ENCODE measurements at regions not wholly inside any gene's neighbourhood (a gene's known extent, or its start where the extent isn't known, plus 50 kb on each side); places are given as distances from the start of the nearest gene placed in this dataset.

DNA sequence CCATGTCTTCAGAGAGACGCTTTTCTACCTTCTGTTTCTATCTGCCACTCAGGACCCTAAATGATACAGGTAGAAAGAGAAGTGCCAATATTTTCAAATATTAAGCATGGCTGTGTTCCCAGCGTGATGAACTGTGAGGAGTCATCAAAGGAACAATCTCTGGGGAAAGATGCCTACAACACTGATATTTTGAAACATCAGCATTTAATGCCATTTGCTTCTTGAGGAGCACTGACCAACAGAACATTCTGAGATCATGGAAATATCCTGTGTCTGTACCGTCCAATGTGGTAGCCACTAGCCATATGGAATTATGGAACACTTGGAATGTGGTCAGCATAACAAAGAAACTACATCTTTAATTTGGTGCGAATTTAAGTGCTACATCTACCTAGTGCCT lies 117.9 kb upstream of the COL6A5 start:
- no peaks in the 10 kb centered on the region for H3K9me3 ChIP-seq
- TF ChIP-seq CTCF (IDR thresholded peaks at IDR 0.05) (no peak), POLR2A (IDR thresholded peaks at IDR 0.05) (no peak)
- intact Hi-C loops (cut with DNase I; ENCODE audit: low total_unique reads) = no loop called here
- no peak overlapping the region for H3K4me3 ChIP-seq
- DNase-seq = no peak
- H3K27me3 ChIP-seq = no peaks in the 10 kb centered on the region
- no peaks in the 10 kb centered on the region for H3K36me3 ChIP-seq
- no peaks in the 10 kb centered on the region for H3K4me1 ChIP-seq
- H3K27ac ChIP-seq = no peak overlapping the region

- Histone ChIP-seq H3K36me3 (no peaks in the 10 kb centered on the region), H3K27me3 (no peaks in the 10 kb centered on the region), H3K9me3 (no peaks in the 10 kb centered on the region), H3K4me3 (no peak overlapping the region), H3K27ac (no peak overlapping the region), H3K4me1 (no peaks in the 10 kb centered on the region)
- intact Hi-C loops (cut with DNase I; ENCODE audit: low total_unique reads) = no loop called here
- DNase-seq = no peak
- TF ChIP-seq CTCF (IDR thresholded peaks at IDR 0.05) (no peak), POLR2A (IDR thresholded peaks at IDR 0.05) (no peak)
These were observed 102.5 kb upstream of the COL6A5 start for GRCh38 chr3:130242850-130243569.

DNA sequence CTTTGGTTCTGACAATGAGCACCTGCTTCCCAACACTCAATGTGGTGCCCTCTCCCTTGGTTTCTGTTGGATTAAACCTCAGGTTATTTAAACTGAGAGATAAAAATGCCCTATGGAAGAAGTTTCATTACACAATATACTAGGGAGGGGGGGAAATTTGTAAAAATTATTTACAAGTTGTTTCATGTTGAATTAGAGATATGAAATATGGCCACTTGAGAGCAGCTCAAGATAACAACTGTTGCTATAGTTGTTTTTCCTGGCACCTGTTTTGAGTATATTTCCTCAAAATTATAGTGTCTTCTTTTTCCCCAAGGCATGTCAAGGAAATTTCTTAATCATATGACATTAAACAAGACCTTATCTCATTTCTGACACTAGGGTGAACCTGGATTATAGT lies 101.7 kb upstream of the COL6A5 start:
- Histone ChIP-seq H3K4me1 (no peaks in the 10 kb centered on the region), H3K27me3 (no peaks in the 10 kb centered on the region), H3K9me3 (no peaks in the 10 kb centered on the region), H3K27ac (no peak overlapping the region), H3K36me3 (no peaks in the 10 kb centered on the region), H3K4me3 (no peak overlapping the region)
- DNase-seq = no peak
- TF ChIP-seq POLR2A (IDR thresholded peaks at IDR 0.05) (no peak), CTCF (IDR thresholded peaks at IDR 0.05) (no peak)
- intact Hi-C loops (cut with DNase I; ENCODE audit: low total_unique reads) = no loop called here

DNA sequence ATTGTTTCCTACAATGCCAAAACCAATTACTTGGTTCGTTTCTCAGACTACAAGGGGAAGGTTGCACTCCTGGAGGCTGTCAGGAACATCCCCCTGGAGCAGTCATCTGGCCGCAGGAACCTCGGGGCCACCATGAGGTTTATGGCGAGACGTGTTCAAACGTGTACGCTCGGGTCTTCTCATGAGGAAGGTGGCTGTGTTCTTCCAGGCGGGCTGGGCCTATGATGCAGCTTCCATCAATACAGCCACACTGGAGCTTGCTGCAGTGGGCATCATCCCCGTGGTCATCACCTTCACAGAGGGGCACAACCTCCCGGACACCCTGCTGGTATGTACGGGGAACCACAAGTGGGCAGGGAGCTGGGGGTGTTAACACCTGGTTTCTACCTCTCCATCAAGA lies 94.5 kb upstream of the COL6A5 start:
- intact Hi-C loops (cut with DNase I; ENCODE audit: low total_unique reads) = no loop called here
- DNase-seq = no peak
- TF ChIP-seq CTCF (IDR thresholded peaks at IDR 0.05) (no peak), POLR2A (IDR thresholded peaks at IDR 0.05) (no peak)

GRCh38 chr3:130255442-130255841 lies 90.0 kb upstream of the COL6A5 start:
- Histone ChIP-seq H3K36me3 (no peaks in the 10 kb centered on the region), H3K27ac (no peak overlapping the region), H3K4me1 (no peaks in the 10 kb centered on the region), H3K27me3 (no peaks in the 10 kb centered on the region), H3K4me3 (no peak overlapping the region), H3K9me3 (no peaks in the 10 kb centered on the region)
- intact Hi-C loops (cut with DNase I; ENCODE audit: low total_unique reads) = no loop called here
- no peak for DNase-seq
- no peak for TF ChIP-seq CTCF (IDR thresholded peaks at IDR 0.05)
- no peak for TF ChIP-seq POLR2A (IDR thresholded peaks at IDR 0.05)

More for the DNA sequence above, 94.5 kb upstream of the COL6A5 start:
- Histone ChIP-seq H3K27me3 (no peaks in the 10 kb centered on the region), H3K27ac (no peak overlapping the region), H3K9me3 (no peaks in the 10 kb centered on the region), H3K4me1 (no peaks in the 10 kb centered on the region), H3K36me3 (no peaks in the 10 kb centered on the region), H3K4me3 (no peak overlapping the region)
